ENCODE measurements at regions not wholly inside any gene's neighbourhood (a gene's known extent, or its start where the extent isn't known, plus 50 kb on each side); places are given as distances from the start of the nearest gene placed in this dataset.
A peak's percentile ranks its signal among the peaks of the same experiment; 100 is the strongest.

DNA sequence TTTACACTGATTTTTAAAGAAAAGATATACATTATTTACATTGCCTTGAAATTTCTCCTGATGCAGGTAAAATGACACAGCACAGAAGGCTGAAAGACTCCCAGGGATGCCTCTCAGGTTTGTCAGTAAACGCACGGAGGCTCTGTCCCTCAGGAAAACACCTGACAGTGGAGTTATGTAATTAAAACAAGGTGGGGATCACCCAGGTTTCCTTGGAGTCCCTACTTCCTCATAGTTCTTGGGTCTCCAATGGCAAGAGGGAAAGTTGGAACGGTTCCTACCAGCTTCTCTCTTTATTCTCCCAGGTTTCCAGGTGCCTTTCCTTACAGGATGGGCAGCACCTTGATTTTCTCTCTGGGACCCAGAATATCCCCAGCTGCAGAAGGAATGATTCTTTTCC lies 654.8 kb downstream of the SLC4A3 start:
- no peak for DNase-seq (ENCODE audit: low read depth)

DNA sequence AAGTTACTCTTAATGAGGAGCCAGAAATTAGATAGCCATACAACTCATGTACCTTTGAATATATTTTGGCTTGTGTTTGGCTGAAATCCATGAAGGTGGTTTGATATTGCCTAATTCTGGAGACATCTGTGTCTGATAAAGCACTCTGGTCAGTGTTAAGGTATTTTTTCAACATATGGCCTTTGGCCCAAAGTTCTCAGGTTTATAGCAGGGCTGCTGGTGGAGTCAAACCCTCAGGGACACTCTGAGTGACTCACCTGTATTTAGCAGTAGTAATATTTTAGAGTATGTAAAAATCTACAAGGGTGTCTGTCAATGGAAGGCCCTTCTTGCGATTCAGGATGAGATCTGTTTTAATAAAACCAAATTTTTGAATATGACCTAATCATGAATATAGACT lies 666.5 kb downstream of the SLC4A3 start:
- no peak for DNase-seq (ENCODE audit: low read depth)

GRCh38 chr2:220296174-220296573 lies 668.7 kb downstream of the SLC4A3 start:
- DNase-seq (ENCODE audit: low read depth), result no peak

DNA sequence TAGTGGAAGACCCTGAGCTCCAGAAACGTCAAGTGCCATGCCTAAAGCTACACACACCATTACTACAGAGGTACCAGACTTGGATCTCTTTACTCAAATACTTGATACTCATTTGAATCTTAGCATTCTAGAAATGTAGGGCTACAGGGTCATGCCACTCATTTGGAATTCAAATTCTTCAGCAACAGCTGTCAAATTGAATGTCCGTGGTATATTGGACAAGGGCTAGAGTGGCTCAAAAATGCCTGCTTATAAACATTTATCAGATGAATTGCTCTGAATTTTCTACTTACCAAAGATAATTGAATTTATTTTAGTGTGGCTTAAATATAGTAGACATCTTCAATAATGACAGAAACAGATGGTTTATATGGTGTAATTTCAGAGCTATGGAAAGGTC lies 669.7 kb downstream of the SLC4A3 start:
- no peak for DNase-seq (ENCODE audit: low read depth)

GRCh38 chr2:220300806-220301205 lies 673.4 kb downstream of the SLC4A3 start:
- no peak for DNase-seq (ENCODE audit: low read depth)

- no peak for DNase-seq (ENCODE audit: low read depth)
These were observed 675.3 kb downstream of the SLC4A3 start for GRCh38 chr2:220302756-220303155.

DNA sequence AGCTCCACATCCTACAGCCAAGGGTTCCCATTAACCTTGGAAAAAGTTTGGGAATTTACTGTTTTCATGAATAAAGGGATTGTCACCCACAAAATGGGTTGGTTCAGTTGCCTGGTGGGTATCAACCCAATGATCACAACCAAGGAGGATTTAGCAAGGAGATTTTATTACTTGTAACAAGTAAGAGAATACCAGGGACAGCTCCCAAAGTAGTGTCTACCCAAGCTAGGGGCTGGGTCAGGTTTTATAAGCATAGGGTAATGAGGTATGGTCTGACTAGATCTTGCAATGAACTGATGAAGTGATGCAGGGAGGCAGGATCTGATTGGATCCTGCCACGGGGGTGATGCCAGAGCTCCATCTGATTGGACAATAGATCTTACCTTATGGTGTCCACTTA lies 681.8 kb downstream of the SLC4A3 start:
- no peak for DNase-seq (ENCODE audit: low read depth)

- no peak for DNase-seq (ENCODE audit: low read depth)
These were observed 683.0 kb downstream of the SLC4A3 start for GRCh38 chr2:220310451-220310861.

- DNase-seq (ENCODE audit: low read depth), result no peak
These were observed 687.8 kb downstream of the SLC4A3 start for GRCh38 chr2:220315098-220315823.

DNA sequence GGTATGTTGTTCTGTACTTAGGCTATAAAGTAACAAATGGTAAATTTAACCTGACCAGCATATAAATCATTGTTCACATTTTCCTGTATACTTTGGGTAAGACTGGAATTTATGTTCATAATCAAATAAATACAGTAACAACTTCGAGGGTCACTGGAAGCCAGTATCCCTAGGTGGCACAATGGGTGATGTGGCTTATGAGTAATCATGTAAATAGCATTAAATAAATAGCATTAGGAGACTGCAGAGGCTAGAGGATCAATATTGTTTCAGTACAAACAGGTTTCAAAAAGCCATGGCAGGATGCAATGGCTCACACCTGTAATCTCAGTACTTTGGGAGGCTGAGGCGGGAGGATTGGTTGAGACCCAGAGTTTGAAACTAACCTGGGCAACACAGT lies 690.6 kb downstream of the SLC4A3 start:
- DNase-seq (ENCODE audit: low read depth), result no peak

DNA sequence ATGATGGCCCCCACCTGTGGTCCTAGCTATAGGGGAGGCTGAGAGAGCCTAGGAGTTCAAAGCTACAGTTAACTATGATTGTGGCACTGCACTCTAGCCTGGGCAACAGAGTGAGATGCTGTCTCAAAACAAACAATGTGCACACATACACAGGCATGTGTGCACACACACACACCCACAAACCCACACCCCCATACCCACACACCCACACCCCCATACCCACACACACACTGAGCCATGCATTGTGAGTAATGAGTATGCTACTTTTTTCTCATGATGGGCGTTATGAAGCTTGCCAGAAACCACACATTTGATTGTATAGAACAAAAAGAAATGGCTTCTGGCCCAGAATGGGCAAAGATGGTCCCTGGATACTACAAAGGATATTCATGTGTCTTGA lies 691.1 kb downstream of the SLC4A3 start:
- no peak for DNase-seq (ENCODE audit: low read depth)

GRCh38 chr2:220320326-220320725 lies 692.9 kb downstream of the SLC4A3 start:
- peak; percentile 9 for DNase-seq (ENCODE audit: low read depth)

- no peak for DNase-seq (ENCODE audit: low read depth)
These were observed 705.5 kb downstream of the SLC4A3 start for GRCh38 chr2:220332886-220333285.

DNA sequence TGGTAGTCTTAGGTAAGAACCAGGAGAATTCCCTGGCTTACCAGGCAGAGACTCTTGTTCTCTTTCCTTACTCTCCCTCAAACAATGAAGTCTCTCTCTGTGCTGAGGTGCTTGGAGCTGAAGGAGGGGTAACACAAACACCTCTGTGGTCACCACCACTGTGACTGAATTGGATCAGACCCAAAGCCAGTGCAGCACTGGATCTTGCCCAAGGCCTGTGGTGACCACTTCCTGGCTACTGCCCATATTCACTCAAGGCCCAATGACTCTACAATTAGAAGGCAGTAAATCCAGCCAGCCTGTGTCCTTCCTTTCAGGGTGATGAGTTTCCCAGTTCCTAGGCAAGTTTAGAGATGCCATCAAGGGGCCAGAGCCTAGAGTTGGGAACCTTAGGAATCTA lies 706.8 kb downstream of the SLC4A3 start:
- no peak for DNase-seq (ENCODE audit: low read depth)

- no peak for DNase-seq (ENCODE audit: low read depth)
These were observed 707.6 kb downstream of the SLC4A3 start for GRCh38 chr2:220334871-220335590.

DNA sequence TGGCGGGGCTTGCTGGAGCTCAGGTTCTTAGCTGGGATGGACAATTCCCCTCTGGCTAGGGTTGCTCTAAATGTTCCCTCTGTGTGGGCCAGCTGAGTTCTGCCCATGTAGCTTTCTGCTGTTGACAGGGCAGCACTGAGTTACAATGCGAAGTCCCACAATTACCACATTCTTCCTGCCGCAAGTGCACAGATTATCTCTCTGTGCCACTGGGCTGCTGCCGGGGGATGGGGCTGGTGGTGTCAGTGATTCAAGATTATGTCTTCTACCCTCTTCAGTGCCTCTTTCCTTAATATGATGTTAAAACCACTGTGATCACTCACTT lies 708.1 kb downstream of the SLC4A3 start:
- no peak for DNase-seq (ENCODE audit: low read depth)

GRCh38 chr2:220336771-220337170 lies 709.3 kb downstream of the SLC4A3 start:
- no peak for DNase-seq (ENCODE audit: low read depth)

- no peak for DNase-seq (ENCODE audit: low read depth)
These were observed 710.4 kb downstream of the SLC4A3 start for GRCh38 chr2:220337611-220338440.

GRCh38 chr2:220341014-220341413 lies 713.6 kb downstream of the SLC4A3 start:
- DNase-seq (ENCODE audit: low read depth), result no peak

- no peak for DNase-seq (ENCODE audit: low read depth)
These were observed 719.5 kb downstream of the SLC4A3 start for GRCh38 chr2:220346919-220347318.

GRCh38 chr2:220347626-220348025 lies 720.2 kb downstream of the SLC4A3 start:
- no peak for DNase-seq (ENCODE audit: low read depth)

DNA sequence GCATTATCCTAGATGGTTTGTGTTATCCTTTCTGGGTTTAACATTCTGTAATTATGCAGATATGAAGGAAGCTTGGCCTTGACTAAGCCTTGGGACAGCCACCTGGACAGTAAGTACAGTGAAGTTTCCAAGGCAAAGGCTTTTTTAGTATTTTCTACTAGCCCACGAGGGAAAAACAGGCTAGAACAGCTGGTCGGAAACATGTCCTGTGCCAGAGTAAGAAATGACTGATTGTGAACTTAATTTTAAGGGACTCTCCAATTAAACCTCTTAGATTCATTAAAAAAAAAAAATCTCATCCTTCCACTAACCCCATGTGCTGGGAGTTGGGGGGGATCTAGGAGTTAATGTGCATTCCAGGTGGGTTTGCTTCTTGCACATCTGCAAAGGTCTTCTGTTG lies 720.8 kb downstream of the SLC4A3 start:
- no peak for DNase-seq (ENCODE audit: low read depth)

DNA sequence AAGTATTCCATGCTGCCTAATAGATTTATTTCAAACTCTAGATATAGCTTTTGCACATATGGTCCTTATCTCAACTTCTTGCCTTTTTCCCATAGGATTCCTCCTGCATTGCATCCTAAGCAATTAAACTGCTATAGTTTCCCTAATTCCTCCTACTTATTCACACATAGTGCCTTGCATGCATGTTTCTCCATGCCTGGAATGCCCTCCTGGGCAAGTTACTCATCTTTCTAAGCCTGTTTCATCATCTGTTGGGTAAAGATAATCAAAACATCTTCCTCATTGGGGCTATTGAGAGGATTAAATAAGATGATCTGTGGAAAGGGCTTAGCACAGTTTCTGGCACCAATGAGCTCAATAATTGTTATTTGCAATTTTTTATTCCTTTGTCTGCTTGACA lies 726.5 kb downstream of the SLC4A3 start:
- DNase-seq (ENCODE audit: low read depth), result peak; percentile 43
